Hindlimb muscle (tissue), 1 donor: ENCODE measurements at regions not wholly inside any gene's neighbourhood (a gene's known extent, or its start where the extent isn't known, plus 50 kb on each side); places are given as distances from the start of the nearest gene placed in this dataset.

Source experiments
- DNase-seq: peaks from one replicate; pipeline ENCODE4 v3.0.0-alpha.2; 2013

GRCh38 chr1:216908126-216908525 is 184.9 kb upstream of the ESRRG start:
- no peak for DNase-seq

- no peak for DNase-seq
Observed at GRCh38 chr1:216907100-216907499, 183.9 kb upstream of the ESRRG start.

GRCh38 chr1:216905781-216906180 is 182.6 kb upstream of the ESRRG start:
- DNase-seq, result no peak

- DNase-seq, result no peak
Observed at GRCh38 chr1:216905137-216905536, 181.9 kb upstream of the ESRRG start.

- no peak for DNase-seq
Observed at GRCh38 chr1:216904471-216904870, 181.2 kb upstream of the ESRRG start.

GRCh38 chr1:216903382-216903740 is 180.1 kb upstream of the ESRRG start:
- no peak for DNase-seq

GRCh38 chr1:216902669-216903381 is 179.6 kb upstream of the ESRRG start:
- no peak for DNase-seq

GRCh38 chr1:216900116-216900620 is 176.9 kb upstream of the ESRRG start:
- DNase-seq, result no peak

- DNase-seq, result no peak
Observed at GRCh38 chr1:216898801-216899200, 175.6 kb upstream of the ESRRG start.

- DNase-seq, result no peak
Observed at GRCh38 chr1:216896146-216896545, 172.9 kb upstream of the ESRRG start.

- DNase-seq, result peak; percentile 23
Observed at GRCh38 chr1:216894494-216894893, 171.3 kb upstream of the ESRRG start.

- DNase-seq, result no peak
Observed at GRCh38 chr1:216892581-216893160, 169.4 kb upstream of the ESRRG start.

GRCh38 chr1:216890871-216891270 is 167.6 kb upstream of the ESRRG start:
- no peak for DNase-seq

- no peak for DNase-seq
Observed at GRCh38 chr1:216888731-216889130, 165.5 kb upstream of the ESRRG start.

GRCh38 chr1:216887032-216887431 is 163.8 kb upstream of the ESRRG start:
- DNase-seq, result no peak

GRCh38 chr1:216884614-216885229 is 161.5 kb upstream of the ESRRG start:
- no peak for DNase-seq

GRCh38 chr1:216883518-216883917 is 160.3 kb upstream of the ESRRG start:
- no peak for DNase-seq

GRCh38 chr1:216881695-216882094 is 158.5 kb upstream of the ESRRG start:
- DNase-seq, result no peak

GRCh38 chr1:216866714-216867113 is 143.5 kb upstream of the ESRRG start:
- no peak for DNase-seq

- no peak for DNase-seq
Observed at GRCh38 chr1:216855810-216856209, 132.6 kb upstream of the ESRRG start.

- DNase-seq, result peak; percentile 4
Observed at GRCh38 chr1:216854836-216855484, 131.7 kb upstream of the ESRRG start.

- no peak for DNase-seq
Observed at GRCh38 chr1:216851073-216851472, 127.8 kb upstream of the ESRRG start.

GRCh38 chr1:216849146-216849545 is 125.9 kb upstream of the ESRRG start:
- DNase-seq, result no peak
